Nephron progenitor cell (in vitro differentiated cells): ENCODE measurements at regions not wholly inside any gene's neighbourhood (a gene's known extent, or its start where the extent isn't known, plus 50 kb on each side); places are given as distances from the start of the nearest gene placed in this dataset.
"Not testable (repeated sequence)": the region's sequence is repeated elsewhere in the genome, so short reads cannot be mapped to it uniquely, and the experiment has no call there.

Experiments used
- DNase-seq: peaks from one replicate; pipeline ENCODE4 v3.0.0; 2021
- H3K27ac Mint-ChIP-seq: 2 replicates; pipeline ENCODE4 v1.8.0; 2021; ENCODE audit warnings: mild to moderate bottlenecking, moderate library complexity, mixed read lengths
- H3K27me3 Mint-ChIP-seq: 2 replicates; pipeline ENCODE4 v1.8.0; 2021; ENCODE audit warnings: mild to moderate bottlenecking, low read depth, mixed read lengths; ENCODE audit not compliant: poor library complexity
- H3K36me3 Mint-ChIP-seq: 2 replicates; pipeline ENCODE4 v1.8.0; 2021; ENCODE audit warnings: low read depth, mixed read lengths
- H3K4me1 Mint-ChIP-seq: 2 replicates; pipeline ENCODE4 v1.8.0; 2021; ENCODE audit warnings: mixed read lengths
- H3K4me3 Mint-ChIP-seq: 2 replicates; pipeline ENCODE4 v1.8.0; 2021; ENCODE audit warnings: mild to moderate bottlenecking, moderate library complexity, mixed read lengths
- H3K9me3 Mint-ChIP-seq: 2 replicates; pipeline ENCODE4 v1.8.0; 2021; ENCODE audit warnings: mild to moderate bottlenecking, moderate library complexity, mixed read lengths
- CTCF ChIP-seq: fragments of 200-600 bp; sonication (generic); IDR thresholded peaks from 2 replicates; pipeline ENCODE4 v1.5.0; 2021; ENCODE audit warnings: antibody characterized with exemption

- no peaks in the 10 kb centered on the region for H3K27me3 Mint-ChIP-seq
- DNase-seq = no peak
- TF ChIP-seq CTCF = no peak
- no peaks in the 10 kb centered on the region for H3K9me3 Mint-ChIP-seq
- no peak overlapping the region for H3K4me3 Mint-ChIP-seq
- no peaks in the 10 kb centered on the region for H3K36me3 Mint-ChIP-seq
- no peak overlapping the region for H3K27ac Mint-ChIP-seq
- H3K4me1 Mint-ChIP-seq = no peaks in the 10 kb centered on the region
Measured at GRCh38 chr12:88683628-88684027, 103.4 kb upstream of the KITLG start.

GRCh38 chr12:88681271-88681670, 101.0 kb upstream of the KITLG start:
- no peaks in the 10 kb centered on the region for H3K4me1 Mint-ChIP-seq
- H3K27ac Mint-ChIP-seq = no peak overlapping the region
- no peaks in the 10 kb centered on the region for H3K27me3 Mint-ChIP-seq
- H3K36me3 Mint-ChIP-seq = no peaks in the 10 kb centered on the region
- H3K4me3 Mint-ChIP-seq = no peak overlapping the region
- no peak for TF ChIP-seq CTCF
- no peaks in the 10 kb centered on the region for H3K9me3 Mint-ChIP-seq
- no peak for DNase-seq

- Mint-ChIP-seq H3K4me3 (no peak overlapping the region), H3K9me3 (no peaks in the 10 kb centered on the region), H3K36me3 (no peaks in the 10 kb centered on the region), H3K4me1 (no peaks in the 10 kb centered on the region), H3K27me3 (no peaks in the 10 kb centered on the region), H3K27ac (no peak overlapping the region)
- TF ChIP-seq CTCF = no peak
- no peak for DNase-seq
Measured at GRCh38 chr12:88677464-88677863, 97.2 kb upstream of the KITLG start.

- not testable (repeated sequence) for H3K27ac Mint-ChIP-seq, H3K4me1 Mint-ChIP-seq, H3K4me3 Mint-ChIP-seq, DNase-seq, H3K36me3 Mint-ChIP-seq, H3K27me3 Mint-ChIP-seq
- H3K9me3 Mint-ChIP-seq = peaks cover 18% of the 10 kb centered on the region
Measured at GRCh38 chr12:88667615-88668014, 87.3 kb upstream of the KITLG start.

- peaks cover 3% of the 10 kb centered on the region for H3K36me3 Mint-ChIP-seq
- no peak for TF ChIP-seq CTCF
- peaks cover 10% of the 10 kb centered on the region for H3K9me3 Mint-ChIP-seq
- no peak overlapping the region for H3K4me3 Mint-ChIP-seq
- H3K4me1 Mint-ChIP-seq = no peaks in the 10 kb centered on the region
- no peak overlapping the region for H3K27ac Mint-ChIP-seq
- no peak for DNase-seq
- H3K27me3 Mint-ChIP-seq = peaks cover 4% of the 10 kb centered on the region
Measured at GRCh38 chr12:88665071-88665470, 84.8 kb upstream of the KITLG start.

- Mint-ChIP-seq H3K4me3 (no peak overlapping the region), H3K27ac (no peak overlapping the region), H3K36me3 (no peaks in the 10 kb centered on the region), H3K9me3 (peaks cover under 1% of the 10 kb centered on the region), H3K27me3 (peaks cover 4% of the 10 kb centered on the region), H3K4me1 (no peaks in the 10 kb centered on the region)
- no peak for DNase-seq
- TF ChIP-seq CTCF = no peak
Measured at GRCh38 chr12:88662961-88663360, 82.7 kb upstream of the KITLG start.
